IMR-90 (cell line): ENCODE measurements at regions not wholly inside any gene's neighbourhood (a gene's known extent, or its start where the extent isn't known, plus 50 kb on each side); places are given as distances from the start of the nearest gene placed in this dataset.

Source experiments
- ATAC-seq: fragments of 200-7000 bp; cut with Tn5 transposase; 2 replicates; pipeline ENCODE4 v1.9.1; 2020; ENCODE audit warnings: low read depth, mild to moderate bottlenecking, moderate library complexity
- BruUV-seq: library from RNA; stranded (reverse); fragments of 400-500 nt; replicated peaks from 2 replicates; lab custom pipeline; 2021; lab: Mats Ljungman, UMichigan
- CTCF ChIA-PET: fragments of 300-600 bp; formaldehyde crosslinking; extraction: SDS; loops from one replicate; lab custom pipeline; 2021; ENCODE audit warnings: antibody characterized with exemption; lab: Yijun Ruan, JAX
- POLR2A ChIA-PET: fragments of 300-600 bp; sonication (Branson Sonifier 250); formaldehyde crosslinking; loops from one replicate; lab custom pipeline; 2022; ENCODE audit warnings: antibody characterized with exemption; ENCODE audit not compliant: unreplicated experiment; lab: Charles Lee
- DNase-seq: peaks from one replicate; pipeline ENCODE4 v3.0.0; 2013
- H2AFZ ChIP-seq: replicated peaks from 2 replicates; pipeline ENCODE3; 2013; ENCODE audit warnings: low read length, mild to moderate bottlenecking; ENCODE audit not compliant: poor library complexity
- H2AK5ac ChIP-seq: 2 replicates; pipeline ENCODE4 v1.6.1; 2013; ENCODE audit warnings: low read depth, low read length, inconsistent platforms
- H2AK9ac ChIP-seq: replicated peaks from 2 replicates; pipeline ENCODE3; 2013; ENCODE audit warnings: mild to moderate bottlenecking, low read depth, low read length, moderate library complexity; ENCODE audit not compliant: poor library complexity
- H2BK120ac ChIP-seq: 2 replicates; pipeline ENCODE4 v1.6.1; 2013; ENCODE audit warnings: low read depth, low read length, inconsistent platforms
- H2BK15ac ChIP-seq: 3 replicates; pipeline ENCODE4 v1.6.1; 2013; ENCODE audit warnings: low read depth, low read length, inconsistent platforms
- H2BK20ac ChIP-seq: 2 replicates; pipeline ENCODE4 v1.6.1; 2013; ENCODE audit warnings: low read depth, mild to moderate bottlenecking, inconsistent platforms, low read length, moderate library complexity
- H2BK5ac ChIP-seq: 2 replicates; pipeline ENCODE4 v1.6.1; 2013; ENCODE audit warnings: mild to moderate bottlenecking, low read depth, low read length, inconsistent platforms; ENCODE audit not compliant: poor library complexity, severe bottlenecking
- H3K14ac ChIP-seq: replicated peaks from 2 replicates; pipeline ENCODE4 v1.6.1; 2013; ENCODE audit warnings: low read depth, low read length, inconsistent platforms
- H3K18ac ChIP-seq: 2 replicates; pipeline ENCODE4 v1.6.1; 2013; ENCODE audit warnings: low read depth, low read length, control low read depth
- H3K23ac ChIP-seq: 2 replicates; pipeline ENCODE4 v1.6.1; 2013; ENCODE audit warnings: low read depth, low read length, inconsistent platforms
- H3K27ac ChIP-seq: 2 replicates; pipeline ENCODE4 v1.5.1; 2013; ENCODE audit warnings: mild to moderate bottlenecking, control low read depth, low read length; ENCODE audit not compliant: insufficient read depth
- H3K27me3 ChIP-seq: 2 replicates; pipeline ENCODE4 v1.6.1; 2013; ENCODE audit warnings: low read length; ENCODE audit not compliant: control insufficient read depth, insufficient read depth
- H3K36me3 ChIP-seq: 2 replicates; pipeline ENCODE4 v1.6.1; 2013; ENCODE audit warnings: low read length, mixed read lengths; ENCODE audit not compliant: control insufficient read depth, insufficient read depth
- H3K4ac ChIP-seq: 2 replicates; pipeline ENCODE4 v1.6.1; 2013; ENCODE audit warnings: low read depth, low read length, inconsistent platforms
- H3K4me1 ChIP-seq: 2 replicates; pipeline ENCODE4 v1.6.1; 2013; ENCODE audit warnings: low read length, mixed read lengths; ENCODE audit not compliant: control insufficient read depth, insufficient read depth
- H3K4me2 ChIP-seq: 2 replicates; pipeline ENCODE4 v1.6.1; 2013; ENCODE audit warnings: low read depth, mild to moderate bottlenecking, control low read depth, low read length, moderate library complexity
- H3K4me3 ChIP-seq: 2 replicates; pipeline ENCODE4 v1.5.1; 2013; ENCODE audit warnings: low read depth, mild to moderate bottlenecking, control low read depth, low read length, moderate library complexity; ENCODE audit not compliant: insufficient read depth
- H3K56ac ChIP-seq: 2 replicates; pipeline ENCODE4 v1.6.1; 2013; ENCODE audit warnings: low read length, inconsistent platforms; ENCODE audit not compliant: insufficient read depth; ENCODE audit errors: extremely low read depth
- H3K79me1 ChIP-seq, 2 experiments: 2 replicates each; pipeline ENCODE4 v1.6.1; 2013; ENCODE audit warnings: low read length in 2 of 2, inconsistent platforms in 1 of 2, low read depth in 1 of 2
- H3K9ac ChIP-seq: 2 replicates; pipeline ENCODE4 v1.6.1; 2013; ENCODE audit warnings: low read depth, low read length, control low read depth
- H3K9me1 ChIP-seq: 2 replicates; pipeline ENCODE4 v1.6.1; 2013; ENCODE audit warnings: low read length, inconsistent platforms; ENCODE audit not compliant: insufficient read depth
- H3K9me3 ChIP-seq: 2 replicates; pipeline ENCODE4 v1.6.1; 2013; ENCODE audit warnings: low read length; ENCODE audit not compliant: control insufficient read depth, insufficient read depth
- H4K20me1 ChIP-seq: 2 replicates; pipeline ENCODE4 v1.6.1; 2013; ENCODE audit warnings: low read length, inconsistent platforms; ENCODE audit not compliant: insufficient read depth
- H4K5ac ChIP-seq: 2 replicates; pipeline ENCODE4 v1.6.1; 2013; ENCODE audit warnings: mild to moderate bottlenecking, low read depth, low read length, control low read depth
- H4K8ac ChIP-seq, 2 experiments: 2 replicates each; pipeline ENCODE4 v1.6.1; 2013; ENCODE audit warnings: low read depth in 2 of 2, low read length in 2 of 2, control low read depth in 1 of 2, inconsistent platforms in 1 of 2
- H4K91ac ChIP-seq: 2 replicates; pipeline ENCODE4 v1.6.1; 2013; ENCODE audit warnings: low read depth, low read length, inconsistent platforms; ENCODE audit not compliant: insufficient read depth
- BHLHE40 ChIP-seq: fragments of 150-350 bp; IDR thresholded peaks from 2 replicates; pipeline ENCODE4 v1.6.1; 2016; ENCODE audit warnings: mild to moderate bottlenecking, low read depth, low read length
- CHD1 ChIP-seq: IDR thresholded peaks from 2 replicates; pipeline ENCODE4 v1.6.1; 2012; ENCODE audit warnings: low read depth, low read length, improper control_type of control experiment
- FOS ChIP-seq: fragments of 150-350 bp; IDR thresholded peaks from 2 replicates; pipeline ENCODE4 v1.6.1; 2016; ENCODE audit warnings: low read depth, low read length
- MAFK ChIP-seq: IDR thresholded peaks from 2 replicates; pipeline ENCODE4 v1.6.1; 2012; ENCODE audit warnings: low read depth, low read length, improper control_type of control experiment
- MAZ ChIP-seq: IDR thresholded peaks from 2 replicates; pipeline ENCODE4 v1.6.1; 2012; ENCODE audit warnings: low read depth, mild to moderate bottlenecking, low read length, improper control_type of control experiment, moderate library complexity, borderline replicate concordance
- POLR2A ChIP-seq: IDR thresholded peaks from 2 replicates; pipeline ENCODE4 v1.6.1; 2012; ENCODE audit warnings: mild to moderate bottlenecking, low read depth, low read length
- RAD21 ChIP-seq: IDR thresholded peaks from 2 replicates; pipeline ENCODE4 v1.6.1; 2012; ENCODE audit warnings: low read length, improper control_type of control experiment
- RCOR1 ChIP-seq: IDR thresholded peaks from 2 replicates; pipeline ENCODE4 v1.6.1; 2012; ENCODE audit warnings: mild to moderate bottlenecking, low read length, improper control_type of control experiment; ENCODE audit not compliant: insufficient replicate concordance
- RFX5 ChIP-seq: IDR thresholded peaks from 2 replicates; pipeline ENCODE4 v1.8.0; 2012; ENCODE audit warnings: low read depth, mild to moderate bottlenecking, low read length, moderate library complexity
- SMC3 ChIP-seq: fragments of 150-350 bp; IDR thresholded peaks from 2 replicates; pipeline ENCODE4 v1.6.1; 2016; ENCODE audit warnings: low read depth, mild to moderate bottlenecking, antibody characterized with exemption, low read length, moderate library complexity
- WGBS, 2 experiments: methylation state at CpG; one replicate each; pipeline versions ENCODE4 v1.1.5 to v1.1.7; 2013; ENCODE audit warnings: missing lambda C conversion rate in 2 of 2; ENCODE audit not compliant: insufficient read length in 1 of 2; ENCODE audit errors: extremely low coverage in 2 of 2; 5-methylcytosine and 5-hydroxymethylcytosine counted together
- dilution Hi-C: fragments of 300-500 bp; cut with HindIII; formaldehyde crosslinking; loops from one replicate; pipeline ENCODE4 v1.14.3; 2018; ENCODE audit warnings: low sequenced_read_pairs; ENCODE audit not compliant: unreplicated experiment
- in situ Hi-C: fragments of 300-500 bp; cut with MboI; formaldehyde crosslinking; loops from 3 replicates; pipeline ENCODE4 v1.14.3; 2019; ENCODE audit warnings: low sequenced_read_pairs, inconsistent platforms, mixed read lengths
- intact Hi-C: fragments of 100-400 bp; cut with micrococcal nuclease; formaldehyde crosslinking; loops from 2 replicates; pipeline ENCODE4 v1.10.0; 2022
- TF ChIP-seq, protein P1 (sequence below): fragments of 150-350 bp; IDR thresholded peaks from 2 replicates; pipeline ENCODE4 v1.6.1; 2016; ENCODE audit warnings: low read depth, mild to moderate bottlenecking, low read length, moderate library complexity, borderline replicate concordance
- TF ChIP-seq, protein P2 (sequence below): fragments of 150-350 bp; IDR thresholded peaks from 2 replicates; pipeline ENCODE4 v1.6.1; 2017; ENCODE audit warnings: mild to moderate bottlenecking, antibody characterized with exemption, low read length, low read depth

DNA sequence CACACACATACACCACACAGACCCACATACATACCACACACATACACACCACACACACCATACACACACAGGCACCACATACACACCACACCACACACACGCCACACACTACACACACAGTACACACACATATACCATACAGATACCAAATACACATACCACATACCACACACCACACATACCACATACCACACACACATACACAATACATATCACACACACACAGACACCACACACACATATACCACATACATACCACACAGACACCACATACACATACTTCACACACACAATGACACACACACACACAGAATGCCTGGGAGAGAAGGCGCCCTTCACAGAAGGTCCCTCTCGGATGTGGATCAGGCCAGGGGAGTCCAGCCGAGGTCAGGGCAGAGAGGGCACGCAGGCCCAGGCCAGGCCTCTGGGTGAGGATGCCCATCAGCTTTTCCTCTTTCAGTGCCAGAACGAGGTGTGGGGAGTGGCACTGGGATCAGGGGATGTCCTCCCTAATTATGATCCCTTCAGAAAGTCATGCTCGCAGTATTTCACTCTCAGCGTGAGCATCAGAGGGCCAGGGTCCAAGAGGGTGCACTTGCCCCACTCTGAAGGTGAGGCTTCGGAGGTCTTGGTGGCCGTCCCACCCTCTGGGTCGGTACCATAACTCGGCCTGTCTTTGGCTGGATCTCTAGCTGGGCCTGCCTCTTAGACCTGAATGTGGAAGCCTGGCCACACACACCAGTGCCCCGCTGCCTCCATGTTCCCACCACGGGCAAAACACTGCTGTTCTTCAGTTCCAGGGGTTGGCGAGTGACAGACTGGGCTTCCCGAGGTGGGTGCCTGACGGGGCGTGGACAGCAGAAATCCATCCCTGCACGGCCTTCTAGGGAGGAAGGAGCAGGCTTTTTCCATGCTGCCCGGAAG, 70.6 kb upstream of the ODC1 start:
- 85% methylated on average over 12 of the region's 20 CpGs; no CpG with 5 or more reads in 1 of the 2 experiments for WGBS, 2 experiments
- in situ Hi-C loops (no loop called here), intact Hi-C loops (no loop called here), dilution Hi-C loops (no loop called here)
- Histone ChIP-seq H3K9me3 (peaks cover 17% of the 10 kb centered on the region), H2BK15ac (no peak overlapping the region), H4K8ac (no peak overlapping the region), H3K27me3 (peaks cover 11% of the 10 kb centered on the region), H4K91ac (no peak overlapping the region), H2BK20ac (no peak overlapping the region), H3K4me2 (no peak overlapping the region), H4K5ac (no peak overlapping the region), H3K4me1 (no peaks in the 10 kb centered on the region; the same call in 1 of the 2 replicates), H3K23ac (no peak overlapping the region), H3K4me3 (no peak overlapping the region), H3K27ac (no peak overlapping the region), H3K4ac (no peak overlapping the region), H3K79me1 (no peaks in the 10 kb centered on the region), H2AFZ (no peak overlapping the region), H3K9ac (no peak overlapping the region), H3K36me3 (no peaks in the 10 kb centered on the region), H3K14ac (no peak overlapping the region; the same call in 1 of the 2 replicates), H2AK5ac (no peak overlapping the region; the same call in none of the 2 replicates), H2BK120ac (no peak overlapping the region), H3K18ac (no peak overlapping the region), H4K20me1 (no peaks in the 10 kb centered on the region), H3K56ac (no peak overlapping the region), H2AK9ac (peak overlapping the region; percentile 77), H3K9me1 (peaks cover 6% of the 10 kb centered on the region; the same call in 1 of the 2 replicates), H2BK5ac (peak overlapping the region; percentile 95)
- POLR2A ChIA-PET: no interaction called here
- ATAC-seq: no peak
- CTCF ChIA-PET: no interaction called here
- BruUV-seq: no TSS peak
- no peak for TF ChIP-seq FOS
- TF ChIP-seq SMC3: no peak
- TF ChIP-seq MAZ: no peak
- no peak for TF ChIP-seq POLR2A
- TF ChIP-seq, protein P1, sequence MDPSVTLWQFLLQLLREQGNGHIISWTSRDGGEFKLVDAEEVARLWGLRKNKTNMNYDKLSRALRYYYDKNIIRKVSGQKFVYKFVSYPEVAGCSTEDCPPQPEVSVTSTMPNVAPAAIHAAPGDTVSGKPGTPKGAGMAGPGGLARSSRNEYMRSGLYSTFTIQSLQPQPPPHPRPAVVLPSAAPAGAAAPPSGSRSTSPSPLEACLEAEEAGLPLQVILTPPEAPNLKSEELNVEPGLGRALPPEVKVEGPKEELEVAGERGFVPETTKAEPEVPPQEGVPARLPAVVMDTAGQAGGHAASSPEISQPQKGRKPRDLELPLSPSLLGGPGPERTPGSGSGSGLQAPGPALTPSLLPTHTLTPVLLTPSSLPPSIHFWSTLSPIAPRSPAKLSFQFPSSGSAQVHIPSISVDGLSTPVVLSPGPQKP: no peak
- no peak for TF ChIP-seq RAD21
- TF ChIP-seq, protein P2, sequence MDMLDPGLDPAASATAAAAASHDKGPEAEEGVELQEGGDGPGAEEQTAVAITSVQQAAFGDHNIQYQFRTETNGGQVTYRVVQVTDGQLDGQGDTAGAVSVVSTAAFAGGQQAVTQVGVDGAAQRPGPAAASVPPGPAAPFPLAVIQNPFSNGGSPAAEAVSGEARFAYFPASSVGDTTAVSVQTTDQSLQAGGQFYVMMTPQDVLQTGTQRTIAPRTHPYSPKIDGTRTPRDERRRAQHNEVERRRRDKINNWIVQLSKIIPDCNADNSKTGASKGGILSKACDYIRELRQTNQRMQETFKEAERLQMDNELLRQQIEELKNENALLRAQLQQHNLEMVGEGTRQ: no peak
- TF ChIP-seq RCOR1: no peak
- no peak for TF ChIP-seq BHLHE40
- no peak for TF ChIP-seq RFX5
- TF ChIP-seq MAFK: no peak
- no peak for TF ChIP-seq CHD1
- DNase-seq: no peak
